Erythroblast (primary cell): ENCODE measurements at regions not wholly inside any gene's neighbourhood (a gene's known extent, or its start where the extent isn't known, plus 50 kb on each side); places are given as distances from the start of the nearest gene placed in this dataset.

ENCODE experiments used
- GATA1 ChIP-seq: IDR thresholded peaks from 2 replicates; pipeline ENCODE4 v1.6.1; 2011; ENCODE audit warnings: low read depth, mild to moderate bottlenecking, control low read depth, low read length, moderate library complexity
- POLR2A ChIP-seq: IDR thresholded peaks from 2 replicates; pipeline ENCODE4 v1.6.1; 2011; ENCODE audit warnings: mild to moderate bottlenecking, low read length

- TF ChIP-seq POLR2A: no peak
- TF ChIP-seq GATA1: no peak
These were observed 143.0 kb upstream of the PRLR start for GRCh38 chr5:35373249-35373648.
